ENCODE measurements at regions not wholly inside any gene's neighbourhood (a gene's known extent, or its start where the extent isn't known, plus 50 kb on each side); places are given as distances from the start of the nearest gene placed in this dataset.

DNA sequence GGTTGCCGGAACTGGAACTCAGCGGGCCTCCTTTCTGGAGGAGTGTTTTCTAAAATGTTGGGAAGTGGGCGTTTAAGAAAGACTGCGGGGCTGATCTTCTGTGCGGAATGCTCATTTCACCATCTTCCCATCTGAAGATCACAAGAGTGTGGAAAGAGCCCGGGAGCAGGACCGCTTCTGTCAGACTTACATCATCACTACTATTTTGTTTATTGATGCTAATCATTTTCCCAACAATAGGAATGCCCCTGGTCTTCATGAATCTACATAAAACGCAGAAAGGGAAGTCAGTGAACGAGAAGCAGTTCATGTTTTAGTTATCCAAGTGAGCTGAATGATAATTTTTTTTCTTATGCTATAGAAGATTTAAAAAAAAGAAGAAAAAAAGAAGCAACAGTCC lies 447.8 kb upstream of the MKI67 start:
- Histone ChIP-seq H3K9me3 (ENCODE audit: control insufficient read depth, insufficient read depth, low read length) (peaks cover 71% of the 10 kb centered on the region), H3K27me3 (ENCODE audit: control insufficient read depth, insufficient read depth, low read length) (no peaks in the 10 kb centered on the region), H3K4me3 (ENCODE audit: low read depth, low read length) (no peak overlapping the region), H3K27ac (ENCODE audit: low read depth, low read length) (no peak overlapping the region)
- CTCF ChIA-PET: no interaction called here
- TF ChIP-seq, protein P1, sequence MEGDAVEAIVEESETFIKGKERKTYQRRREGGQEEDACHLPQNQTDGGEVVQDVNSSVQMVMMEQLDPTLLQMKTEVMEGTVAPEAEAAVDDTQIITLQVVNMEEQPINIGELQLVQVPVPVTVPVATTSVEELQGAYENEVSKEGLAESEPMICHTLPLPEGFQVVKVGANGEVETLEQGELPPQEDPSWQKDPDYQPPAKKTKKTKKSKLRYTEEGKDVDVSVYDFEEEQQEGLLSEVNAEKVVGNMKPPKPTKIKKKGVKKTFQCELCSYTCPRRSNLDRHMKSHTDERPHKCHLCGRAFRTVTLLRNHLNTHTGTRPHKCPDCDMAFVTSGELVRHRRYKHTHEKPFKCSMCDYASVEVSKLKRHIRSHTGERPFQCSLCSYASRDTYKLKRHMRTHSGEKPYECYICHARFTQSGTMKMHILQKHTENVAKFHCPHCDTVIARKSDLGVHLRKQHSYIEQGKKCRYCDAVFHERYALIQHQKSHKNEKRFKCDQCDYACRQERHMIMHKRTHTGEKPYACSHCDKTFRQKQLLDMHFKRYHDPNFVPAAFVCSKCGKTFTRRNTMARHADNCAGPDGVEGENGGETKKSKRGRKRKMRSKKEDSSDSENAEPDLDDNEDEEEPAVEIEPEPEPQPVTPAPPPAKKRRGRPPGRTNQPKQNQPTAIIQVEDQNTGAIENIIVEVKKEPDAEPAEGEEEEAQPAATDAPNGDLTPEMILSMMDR (IDR thresholded peaks at IDR 0.05; ENCODE audit: low read depth, low read length): no peak
- DNase-seq (ENCODE audit: low read depth, low spot score): no peak
- POLR2A ChIA-PET: no interaction called here

DNA sequence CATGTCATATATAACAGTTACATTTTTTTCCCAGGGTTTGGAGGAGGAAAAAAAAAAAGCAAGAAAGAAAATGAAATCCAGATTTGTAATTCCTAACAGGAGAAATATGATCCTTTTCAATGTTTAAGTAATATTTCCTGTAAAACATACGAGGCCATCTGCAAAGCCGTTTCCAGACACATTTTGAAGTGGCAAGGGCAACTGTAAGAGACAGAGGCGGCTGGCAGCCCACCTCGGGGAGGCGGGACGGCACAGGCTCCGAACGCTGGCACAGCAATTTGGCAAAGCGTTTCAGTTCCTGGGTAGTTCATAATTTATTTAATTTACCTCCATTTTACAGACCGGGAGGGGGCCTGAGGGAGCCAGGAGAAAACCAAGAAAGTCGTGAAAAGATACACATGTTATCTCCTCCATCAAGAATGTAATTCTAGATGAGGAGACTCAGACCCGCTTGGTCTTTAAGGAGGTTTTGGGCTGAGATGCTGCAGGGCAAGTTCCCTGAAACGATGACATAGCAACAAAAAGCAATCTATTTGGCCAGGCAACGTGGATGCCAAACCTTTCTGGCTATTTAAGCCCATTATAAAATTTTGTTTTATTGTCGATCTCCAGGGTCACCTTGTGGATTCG lies 448.5 kb upstream of the MKI67 start:
- H3K27ac ChIP-seq (ENCODE audit: low read depth, low read length): no peak overlapping the region
- H3K9me3 ChIP-seq (ENCODE audit: control insufficient read depth, insufficient read depth, low read length): peaks cover 68% of the 10 kb centered on the region
- CTCF ChIA-PET: no interaction called here
- POLR2A ChIA-PET: no interaction called here
- DNase-seq (ENCODE audit: low read depth, low spot score): no peak
- H3K4me3 ChIP-seq (ENCODE audit: low read depth, low read length): no peak overlapping the region
- H3K27me3 ChIP-seq (ENCODE audit: control insufficient read depth, insufficient read depth, low read length): no peaks in the 10 kb centered on the region
- TF ChIP-seq, protein P1 (IDR thresholded peaks at IDR 0.05; ENCODE audit: low read depth, low read length): no peak

DNA sequence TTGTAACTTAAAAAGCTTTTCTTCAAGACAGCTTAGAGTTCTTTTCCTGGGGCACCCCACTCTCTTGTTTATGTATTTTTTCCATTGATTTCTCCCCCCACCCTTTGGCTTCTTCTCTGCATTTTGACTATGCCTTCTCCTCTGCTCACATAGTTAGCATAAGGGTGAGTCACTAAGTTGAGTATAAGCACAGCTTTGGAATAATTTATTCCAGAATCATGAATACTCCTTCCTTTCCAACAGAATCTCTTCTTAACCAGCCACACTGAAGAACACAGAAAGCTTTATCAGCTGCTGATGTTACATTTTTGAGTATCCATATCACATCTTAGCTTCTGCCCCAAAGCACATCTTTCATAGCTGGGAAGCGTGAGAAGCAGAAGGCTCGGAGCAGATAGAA lies 449.5 kb upstream of the MKI67 start:
- TF ChIP-seq, protein P1 (IDR thresholded peaks at IDR 0.05; ENCODE audit: low read depth, low read length): no peak
- no peaks in the 10 kb centered on the region for H3K27me3 ChIP-seq (ENCODE audit: control insufficient read depth, insufficient read depth, low read length)
- H3K27ac ChIP-seq (ENCODE audit: low read depth, low read length): no peak overlapping the region
- DNase-seq (ENCODE audit: low read depth, low spot score): no peak
- ChIA-PET CTCF (no interaction called here), POLR2A (no interaction called here)
- peaks cover 62% of the 10 kb centered on the region for H3K9me3 ChIP-seq (ENCODE audit: control insufficient read depth, insufficient read depth, low read length)
- no peak overlapping the region for H3K4me3 ChIP-seq (ENCODE audit: low read depth, low read length)

DNA sequence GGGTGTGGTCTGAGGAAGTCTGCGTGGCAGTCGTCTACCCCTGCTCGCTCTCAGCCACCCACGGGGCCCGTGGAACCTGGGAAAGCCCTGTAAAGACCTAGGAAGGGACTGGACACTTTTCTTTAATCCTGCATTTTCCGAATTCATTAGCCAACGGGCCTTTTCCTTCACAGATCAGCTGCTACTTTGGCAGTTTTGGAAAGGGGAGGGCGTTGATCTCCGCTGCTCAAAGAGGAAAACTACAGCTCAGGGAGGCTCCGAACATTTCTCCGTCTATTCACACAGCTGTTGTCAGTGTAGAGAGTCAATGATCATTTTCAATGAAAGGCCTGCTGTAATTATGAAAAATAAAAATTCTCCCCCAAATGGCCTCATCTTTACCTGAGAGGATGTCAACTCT lies 450.1 kb upstream of the MKI67 start:
- no peak overlapping the region for H3K27ac ChIP-seq (ENCODE audit: low read depth, low read length)
- ChIA-PET CTCF (no interaction called here), POLR2A (no interaction called here)
- no peak for DNase-seq (ENCODE audit: low read depth, low spot score)
- H3K4me3 ChIP-seq (ENCODE audit: low read depth, low read length): no peak overlapping the region
- no peaks in the 10 kb centered on the region for H3K27me3 ChIP-seq (ENCODE audit: control insufficient read depth, insufficient read depth, low read length)
- H3K9me3 ChIP-seq (ENCODE audit: control insufficient read depth, insufficient read depth, low read length): peaks cover 61% of the 10 kb centered on the region
- TF ChIP-seq, protein P1 (IDR thresholded peaks at IDR 0.05; ENCODE audit: low read depth, low read length): no peak

DNA sequence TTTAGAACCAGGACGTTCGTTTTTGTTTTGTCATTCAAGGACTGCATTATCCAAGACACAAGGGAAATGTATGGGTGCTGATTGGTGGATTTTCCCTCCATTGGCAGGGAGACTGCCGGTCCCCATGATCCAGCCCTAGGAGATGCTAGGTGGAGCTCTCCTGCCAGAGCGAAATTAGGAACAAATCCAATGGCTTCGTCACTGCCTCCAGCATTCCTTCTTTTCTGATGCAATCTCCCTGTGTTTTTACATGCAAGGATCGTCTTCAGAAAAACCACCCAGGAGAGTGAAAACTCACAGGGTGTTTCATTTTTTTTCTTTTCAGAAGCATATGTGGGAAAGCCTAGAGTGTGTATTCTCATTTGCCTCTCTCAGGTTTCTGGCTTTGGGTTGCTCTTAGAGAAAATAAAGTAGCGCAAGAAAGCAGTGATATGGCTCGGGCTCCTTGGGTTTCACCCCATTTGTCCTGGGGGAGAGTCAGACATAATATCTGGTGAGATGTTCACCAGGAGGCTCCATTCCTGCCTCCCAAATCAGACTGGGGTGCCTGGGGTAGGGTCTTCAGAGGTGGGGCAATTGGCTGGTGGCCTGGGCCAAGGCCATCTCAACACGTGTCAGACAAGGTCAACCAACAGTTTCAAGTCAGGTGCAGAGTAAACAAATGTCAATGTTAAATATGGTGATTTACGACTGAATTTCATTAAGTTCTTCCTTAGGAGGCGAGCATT lies 450.9 kb upstream of the MKI67 start:
- Histone ChIP-seq H3K27ac (ENCODE audit: low read depth, low read length) (no peak overlapping the region), H3K27me3 (ENCODE audit: control insufficient read depth, insufficient read depth, low read length) (no peaks in the 10 kb centered on the region), H3K9me3 (ENCODE audit: control insufficient read depth, insufficient read depth, low read length) (peaks cover 61% of the 10 kb centered on the region), H3K4me3 (ENCODE audit: low read depth, low read length) (no peak overlapping the region)
- ChIA-PET CTCF (no interaction called here), POLR2A (no interaction called here)
- TF ChIP-seq, protein P1 (IDR thresholded peaks at IDR 0.05; ENCODE audit: low read depth, low read length): no peak
- no peak for DNase-seq (ENCODE audit: low read depth, low spot score)
